NB4 (cell line): ENCODE measurements at regions not wholly inside any gene's neighbourhood (a gene's known extent, or its start where the extent isn't known, plus 50 kb on each side); places are given as distances from the start of the nearest gene placed in this dataset.

Experiments
- DNase-seq: peaks from one replicate; pipeline ENCODE4 v3.0.0; 2010; ENCODE audit warnings: low read depth
- H3K4me3 ChIP-seq: one replicate; pipeline ENCODE4 v1.5.1; 2011; ENCODE audit warnings: mild to moderate bottlenecking, low read depth, low read length, moderate library complexity
- CTCF ChIP-seq: IDR thresholded peaks from one replicate; pipeline ENCODE4 v1.5.1; 2012; ENCODE audit warnings: low read depth, low read length
- MAX ChIP-seq: IDR thresholded peaks from 2 replicates; pipeline ENCODE4 v1.6.1; 2011; ENCODE audit warnings: low read depth, low read length
- MYC ChIP-seq: IDR thresholded peaks from 2 replicates; pipeline ENCODE4 v1.6.1; 2011; ENCODE audit warnings: low read depth, low read length
- POLR2A ChIP-seq: IDR thresholded peaks from 2 replicates; pipeline ENCODE4 v1.6.1; 2011; ENCODE audit warnings: mild to moderate bottlenecking; ENCODE audit not compliant: insufficient read length; ENCODE audit errors: extremely low read depth

GRCh38 chr5:124870070-124870469 lies 123.6 kb upstream of the ZNF608 start:
- TF ChIP-seq MYC (no peak), POLR2A (no peak), CTCF (no peak), MAX (no peak)
- H3K4me3 ChIP-seq = no peak overlapping the region
- no peak for DNase-seq

GRCh38 chr5:124871303-124871702 lies 124.9 kb upstream of the ZNF608 start:
- no peak for TF ChIP-seq MAX
- TF ChIP-seq CTCF = no peak
- TF ChIP-seq MYC = no peak
- TF ChIP-seq POLR2A = no peak
- no peak overlapping the region for H3K4me3 ChIP-seq
- no peak for DNase-seq

- DNase-seq = no peak
- TF ChIP-seq CTCF (no peak), MAX (no peak), POLR2A (no peak), MYC (no peak)
Measured at GRCh38 chr5:124872086-124872485, 125.6 kb upstream of the ZNF608 start.

GRCh38 chr5:124872615-124873014 lies 126.2 kb upstream of the ZNF608 start:
- no peak for DNase-seq

More at GRCh38 chr5:124872086-124872485, 125.6 kb upstream of the ZNF608 start:
- no peak overlapping the region for H3K4me3 ChIP-seq

GRCh38 chr5:124873188-124873587 lies 126.7 kb upstream of the ZNF608 start:
- no peak for DNase-seq
- TF ChIP-seq MAX (no peak), POLR2A (no peak), CTCF (no peak), MYC (no peak)
- H3K4me3 ChIP-seq = no peak overlapping the region

More at GRCh38 chr5:124872615-124873014, 126.2 kb upstream of the ZNF608 start:
- TF ChIP-seq MAX = no peak
- no peak overlapping the region for H3K4me3 ChIP-seq

- DNase-seq = no peak
- TF ChIP-seq MAX = no peak
- no peak for TF ChIP-seq POLR2A
- TF ChIP-seq MYC = no peak
- TF ChIP-seq CTCF = no peak
- no peak overlapping the region for H3K4me3 ChIP-seq
Measured at GRCh38 chr5:124873713-124874112, 127.3 kb upstream of the ZNF608 start.
